ENCODE measurements at regions not wholly inside any gene's neighbourhood (a gene's known extent, or its start where the extent isn't known, plus 50 kb on each side); places are given as distances from the start of the nearest gene placed in this dataset.
"Not testable (repeated sequence)": the region's sequence is repeated elsewhere in the genome, so short reads cannot be mapped to it uniquely, and the experiment has no call there.

GRCh38 chr3:28973609-28974008 lies 307.3 kb upstream of the RBMS3 start:
- no peak for DNase-seq

GRCh38 chr3:28978092-28978491 lies 302.8 kb upstream of the RBMS3 start:
- no peak for DNase-seq

- DNase-seq = no peak
Measured at GRCh38 chr3:28980131-28980530, 300.7 kb upstream of the RBMS3 start.

GRCh38 chr3:28980631-28981030 lies 300.2 kb upstream of the RBMS3 start:
- DNase-seq = no peak

GRCh38 chr3:28982906-28983305 lies 298.0 kb upstream of the RBMS3 start:
- no peak for DNase-seq

- no peak for DNase-seq
Measured at GRCh38 chr3:28986922-28987321, 293.9 kb upstream of the RBMS3 start.

GRCh38 chr3:28989646-28990089 lies 291.2 kb upstream of the RBMS3 start:
- DNase-seq = no peak

GRCh38 chr3:28994161-28994905 lies 286.5 kb upstream of the RBMS3 start:
- no peak for DNase-seq

- no peak for DNase-seq
Measured at GRCh38 chr3:29004885-29005599, 275.8 kb upstream of the RBMS3 start.

GRCh38 chr3:29005862-29006261 lies 275.0 kb upstream of the RBMS3 start:
- DNase-seq = no peak

GRCh38 chr3:29011441-29011840 lies 269.4 kb upstream of the RBMS3 start:
- no peak for DNase-seq

GRCh38 chr3:29011966-29012365 lies 268.9 kb upstream of the RBMS3 start:
- DNase-seq = no peak

- no peak for DNase-seq
Measured at GRCh38 chr3:29022976-29023375, 257.9 kb upstream of the RBMS3 start.

GRCh38 chr3:29026286-29026685 lies 254.6 kb upstream of the RBMS3 start:
- no peak for DNase-seq

- no peak for DNase-seq
Measured at GRCh38 chr3:29026959-29027358, 253.9 kb upstream of the RBMS3 start.

GRCh38 chr3:29031175-29031574 lies 249.7 kb upstream of the RBMS3 start:
- DNase-seq = not testable (repeated sequence)

GRCh38 chr3:29033511-29033910 lies 247.4 kb upstream of the RBMS3 start:
- DNase-seq = no peak

- DNase-seq = no peak
Measured at GRCh38 chr3:29050155-29050554, 230.7 kb upstream of the RBMS3 start.

- no peak for DNase-seq
Measured at GRCh38 chr3:29057326-29057725, 223.5 kb upstream of the RBMS3 start.

GRCh38 chr3:29064085-29064484 lies 216.8 kb upstream of the RBMS3 start:
- no peak for DNase-seq

GRCh38 chr3:29065211-29065785 lies 215.6 kb upstream of the RBMS3 start:
- DNase-seq = no peak

- DNase-seq = no peak
Measured at GRCh38 chr3:29067007-29067406, 213.9 kb upstream of the RBMS3 start.

GRCh38 chr3:29070959-29071634 lies 209.8 kb upstream of the RBMS3 start:
- DNase-seq = no peak

GRCh38 chr3:29072611-29073010 lies 208.3 kb upstream of the RBMS3 start:
- DNase-seq = no peak

Data from activated CD8-positive, alpha-beta memory T cell treated with anti-CD3 and anti-CD28 coated beads for 24 hours (primary cell).